ENCODE measurements at regions not wholly inside any gene's neighbourhood (a gene's known extent, or its start where the extent isn't known, plus 50 kb on each side); places are given as distances from the start of the nearest gene placed in this dataset.

GRCh38 chr7:7110706-7111105 is 71.6 kb upstream of the C1GALT1 start:
- Histone ChIP-seq H3K4me2 (ENCODE audit: control insufficient read depth, extremely low read depth, insufficient read depth, low read depth, low read length) (no peak overlapping the region), H2AFZ (ENCODE audit: control insufficient read depth, low read length) (no peak overlapping the region), H3K79me2 (ENCODE audit: control insufficient read depth, insufficient read depth, low read length) (no peaks in the 10 kb centered on the region), H4K20me1 (ENCODE audit: control insufficient read depth, extremely low read depth, insufficient read depth, low read length) (no peaks in the 10 kb centered on the region), H3K9ac (ENCODE audit: control insufficient read depth, extremely low read depth, insufficient read depth, low read length) (no peak overlapping the region), H3K4me3 (ENCODE audit: control insufficient read depth in 2 of 3, extremely low read depth in 1 of 3, insufficient read depth in 2 of 3, low read depth in 1 of 3, low read length in 3 of 3) (no peak overlapping the region), H3K9me3 (ENCODE audit: control insufficient read depth, low read depth, low read length) (no peaks in the 10 kb centered on the region), H3K27ac (ENCODE audit: control insufficient read depth, insufficient read depth, low read length) (no peak overlapping the region), H3K36me3 (ENCODE audit: control insufficient read depth in 2 of 2, extremely low read depth in 1 of 2, insufficient read depth in 2 of 2, low read length in 2 of 2) (no peaks in the 10 kb centered on the region), H3K4me1 (ENCODE audit: control insufficient read depth, extremely low read depth, insufficient read depth, low read length) (no peaks in the 10 kb centered on the region), H3K27me3 (ENCODE audit: control insufficient read depth, extremely low read depth, insufficient read depth, low read length) (no peaks in the 10 kb centered on the region), H3K9me1 (ENCODE audit: control insufficient read depth, extremely low read depth, insufficient read depth, low read length) (no peaks in the 10 kb centered on the region)
- DNase-seq (ENCODE audit: low read depth, low spot score) (no peak), FAIRE-seq (no peak)
- dilution Hi-C loops (cut with MboI; ENCODE audit: extremely low pct_ligation_motif_present, low sequenced_read_pairs) = no loop called here
- TF ChIP-seq EZH2 (IDR thresholded peaks at IDR 0.05; ENCODE audit: low read length) (no peak), CTCF (optimal IDR thresholded peaks at IDR 0.05 in 1 of 3, IDR thresholded peaks at IDR 0.05 in 1 of 3, conservative IDR thresholded peaks at IDR 0.05 in 1 of 3; ENCODE audit: extremely low read depth in 1 of 3, insufficient read depth in 2 of 3, low read length in 3 of 3) (no peak)

GRCh38 chr7:7112868-7113267 is 69.5 kb upstream of the C1GALT1 start:
- no peak overlapping the region for H3K4me2 ChIP-seq (ENCODE audit: control insufficient read depth, extremely low read depth, insufficient read depth, low read depth, low read length)
- H3K27me3 ChIP-seq (ENCODE audit: control insufficient read depth, extremely low read depth, insufficient read depth, low read length) = no peaks in the 10 kb centered on the region
- dilution Hi-C loops (cut with MboI; ENCODE audit: extremely low pct_ligation_motif_present, low sequenced_read_pairs) = no loop called here
- H3K36me3 ChIP-seq (ENCODE audit: control insufficient read depth in 2 of 2, extremely low read depth in 1 of 2, insufficient read depth in 2 of 2, low read length in 2 of 2) = no peaks in the 10 kb centered on the region
- DNase-seq (ENCODE audit: low read depth, low spot score) (no peak), FAIRE-seq (no peak)
- H3K9ac ChIP-seq (ENCODE audit: control insufficient read depth, extremely low read depth, insufficient read depth, low read length) = no peak overlapping the region
- no peak overlapping the region for H2AFZ ChIP-seq (ENCODE audit: control insufficient read depth, low read length)
- no peak for TF ChIP-seq EZH2 (IDR thresholded peaks at IDR 0.05; ENCODE audit: low read length)
- no peak for TF ChIP-seq CTCF (optimal IDR thresholded peaks at IDR 0.05 in 1 of 3, IDR thresholded peaks at IDR 0.05 in 1 of 3, conservative IDR thresholded peaks at IDR 0.05 in 1 of 3; ENCODE audit: extremely low read depth in 1 of 3, insufficient read depth in 2 of 3, low read length in 3 of 3)
- no peaks in the 10 kb centered on the region for H3K79me2 ChIP-seq (ENCODE audit: control insufficient read depth, insufficient read depth, low read length)
- no peaks in the 10 kb centered on the region for H3K4me1 ChIP-seq (ENCODE audit: control insufficient read depth, extremely low read depth, insufficient read depth, low read length)
- no peaks in the 10 kb centered on the region for H3K9me1 ChIP-seq (ENCODE audit: control insufficient read depth, extremely low read depth, insufficient read depth, low read length)
- no peak overlapping the region for H3K27ac ChIP-seq (ENCODE audit: control insufficient read depth, insufficient read depth, low read length)
- H3K4me3 ChIP-seq (ENCODE audit: control insufficient read depth in 2 of 3, extremely low read depth in 1 of 3, insufficient read depth in 2 of 3, low read depth in 1 of 3, low read length in 3 of 3) = no peak overlapping the region
- H3K9me3 ChIP-seq (ENCODE audit: control insufficient read depth, low read depth, low read length) = no peaks in the 10 kb centered on the region
- H4K20me1 ChIP-seq (ENCODE audit: control insufficient read depth, extremely low read depth, insufficient read depth, low read length) = no peaks in the 10 kb centered on the region
